Left kidney (tissue), 1 donor: ENCODE measurements at regions not wholly inside any gene's neighbourhood (a gene's known extent, or its start where the extent isn't known, plus 50 kb on each side); places are given as distances from the start of the nearest gene placed in this dataset.
"Not testable (repeated sequence)": the region's sequence is repeated elsewhere in the genome, so short reads cannot be mapped to it uniquely, and the experiment has no call there.

ENCODE experiments used
- DNase-seq: peaks from one replicate; pipeline ENCODE4 v3.0.0-alpha.2; 2013

DNA sequence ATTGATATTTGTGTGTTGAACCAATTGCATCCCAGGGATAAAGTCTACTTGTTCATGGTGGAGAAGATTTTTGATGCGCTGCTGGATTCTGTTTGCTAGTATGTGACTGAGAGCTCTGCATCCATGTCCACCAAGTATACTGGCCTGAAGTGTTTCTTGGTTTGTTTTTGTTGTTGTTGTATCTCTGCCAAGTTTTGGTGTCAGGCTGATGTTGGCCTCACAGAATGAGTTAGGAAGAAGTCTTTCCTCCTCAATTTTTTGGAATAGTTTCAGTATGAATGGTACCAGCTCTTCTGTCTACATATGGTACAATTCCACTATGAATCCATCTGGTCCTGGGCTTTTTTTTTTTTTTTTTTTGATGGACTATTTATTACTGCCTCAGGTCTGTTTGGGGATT lies 50.9 kb upstream of the OSTN start:
- DNase-seq: peak; percentile 26

DNA sequence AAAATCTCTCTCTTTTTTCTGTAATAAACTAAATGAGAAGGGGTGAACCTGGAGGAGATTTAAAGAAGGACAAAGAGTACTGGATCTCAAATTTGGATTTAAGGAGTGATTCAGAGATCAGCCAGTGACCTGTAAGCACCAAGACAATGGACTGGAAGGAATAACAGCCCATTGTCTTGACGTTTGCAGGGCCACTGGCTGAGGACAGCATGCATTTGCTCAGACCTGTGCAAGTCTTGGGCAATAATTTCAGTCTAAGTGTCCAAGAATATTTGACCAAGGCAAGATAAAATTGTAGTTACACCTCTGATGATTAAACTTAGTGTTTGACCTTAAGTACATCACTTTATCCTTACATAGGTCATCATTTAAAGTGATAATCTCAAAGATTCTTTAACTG lies 55.8 kb upstream of the OSTN start:
- DNase-seq: no peak

DNA sequence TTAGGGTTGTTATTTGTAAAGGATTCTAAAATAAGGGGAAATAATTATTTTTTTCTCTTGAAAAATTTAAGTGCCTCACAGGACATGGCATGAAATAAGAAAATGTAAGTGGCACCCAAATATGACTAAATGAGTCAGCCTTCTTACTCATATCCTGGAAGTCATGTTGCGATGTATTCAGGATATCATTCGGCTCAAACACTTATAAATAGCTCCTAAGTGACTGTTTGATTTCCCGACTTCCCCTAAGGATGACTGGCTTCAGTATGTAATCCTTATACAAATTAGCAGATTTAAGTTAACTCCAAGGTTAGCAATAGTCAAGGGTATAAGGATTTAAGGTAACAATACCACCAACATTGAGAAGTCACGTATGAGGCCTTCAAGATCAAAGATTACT lies 57.3 kb upstream of the OSTN start:
- DNase-seq: no peak

DNA sequence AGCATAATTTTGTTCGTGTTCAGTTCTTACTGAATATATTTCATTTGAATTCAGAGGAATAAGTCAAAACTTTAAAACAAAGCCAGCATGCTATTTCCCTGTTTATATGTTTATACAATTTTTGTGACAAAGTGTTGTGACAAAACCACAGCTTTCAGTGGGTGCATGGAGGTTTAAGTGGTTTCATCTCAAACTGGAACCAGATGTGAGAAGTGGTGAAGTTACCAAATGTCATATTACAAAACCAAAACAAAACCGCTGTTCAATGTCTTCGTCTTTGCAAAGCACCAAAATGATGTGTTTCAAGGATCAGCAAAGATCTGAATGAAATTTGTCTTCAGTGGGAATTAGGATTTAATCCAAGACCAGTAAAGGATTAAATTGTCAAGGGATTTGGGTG lies 59.3 kb upstream of the OSTN start:
- DNase-seq: no peak

DNA sequence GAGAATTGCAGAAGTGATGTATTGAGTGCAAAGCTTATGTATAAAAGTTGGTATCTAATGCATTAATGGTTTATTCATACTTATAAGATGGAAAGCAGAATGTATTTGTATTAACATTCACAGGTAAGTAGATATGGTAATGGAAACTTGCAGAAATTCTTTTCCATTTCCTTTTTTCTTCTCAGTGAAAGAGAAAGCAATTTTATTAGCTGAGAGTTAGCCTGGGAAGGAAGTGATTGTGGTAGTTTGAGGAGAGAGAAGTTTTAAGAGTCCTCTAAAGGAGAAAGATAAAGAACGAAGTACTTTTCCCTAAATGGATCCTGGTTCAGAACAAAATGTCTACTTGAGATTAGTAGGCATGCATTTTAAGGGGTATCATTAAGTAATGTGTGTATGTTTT lies 60.1 kb upstream of the OSTN start:
- DNase-seq: no peak

DNA sequence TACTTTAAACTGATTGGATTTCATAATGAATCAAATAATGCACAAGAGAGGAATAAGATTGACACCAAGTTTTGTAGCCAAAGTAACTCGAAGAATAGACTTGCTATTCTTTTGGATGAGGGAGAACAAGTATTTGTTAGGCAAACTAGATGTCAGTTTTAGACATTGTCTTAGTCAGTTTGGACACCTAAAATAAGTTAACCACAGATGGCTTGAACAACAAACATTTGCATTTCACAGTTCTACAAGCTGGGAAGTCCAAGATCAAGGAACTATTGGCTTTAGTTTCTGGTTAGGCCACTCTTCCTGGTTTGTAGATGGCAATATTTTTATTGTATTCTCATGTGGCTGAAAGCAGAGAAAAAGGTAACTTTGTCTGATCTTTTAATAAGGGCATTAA lies 61.3 kb upstream of the OSTN start:
- no peak for DNase-seq

DNA sequence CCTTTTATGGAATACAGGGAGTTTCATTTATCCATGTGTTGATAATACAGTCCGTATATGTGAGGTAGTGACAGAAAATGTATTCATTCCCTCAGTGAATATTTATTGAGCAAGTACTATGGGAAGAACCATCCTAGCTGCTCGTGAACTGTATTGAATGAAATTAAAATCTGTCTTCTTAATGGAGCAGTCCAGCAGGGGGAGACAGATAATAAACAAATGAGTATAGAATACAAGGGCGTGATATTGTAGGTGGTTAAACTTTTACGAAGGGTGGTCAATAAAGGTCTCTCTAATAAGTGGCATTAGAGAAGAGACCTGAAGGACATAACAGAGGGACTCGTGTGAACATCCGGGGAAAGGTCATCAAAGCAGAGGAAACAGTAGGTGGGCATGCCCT lies 62.7 kb upstream of the OSTN start:
- no peak for DNase-seq

DNA sequence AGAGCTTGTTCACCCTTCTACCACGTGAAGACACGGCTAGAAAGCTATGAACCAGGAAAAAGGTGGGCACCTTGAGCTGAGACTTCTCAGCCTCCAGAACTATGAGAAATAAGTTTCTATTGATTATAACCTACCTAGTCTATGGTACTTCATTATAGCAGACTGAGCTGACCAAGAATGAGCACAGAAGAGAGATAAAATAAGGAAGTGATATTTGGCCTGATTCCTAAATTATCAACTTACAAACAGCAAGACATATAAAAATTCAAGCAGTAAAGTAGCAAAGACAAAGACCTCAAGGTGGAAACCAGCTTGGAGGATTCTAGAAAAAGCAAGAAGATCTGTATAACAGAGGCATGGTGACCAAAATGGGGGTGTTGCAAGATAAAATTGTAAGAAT lies 63.9 kb upstream of the OSTN start:
- DNase-seq: no peak

DNA sequence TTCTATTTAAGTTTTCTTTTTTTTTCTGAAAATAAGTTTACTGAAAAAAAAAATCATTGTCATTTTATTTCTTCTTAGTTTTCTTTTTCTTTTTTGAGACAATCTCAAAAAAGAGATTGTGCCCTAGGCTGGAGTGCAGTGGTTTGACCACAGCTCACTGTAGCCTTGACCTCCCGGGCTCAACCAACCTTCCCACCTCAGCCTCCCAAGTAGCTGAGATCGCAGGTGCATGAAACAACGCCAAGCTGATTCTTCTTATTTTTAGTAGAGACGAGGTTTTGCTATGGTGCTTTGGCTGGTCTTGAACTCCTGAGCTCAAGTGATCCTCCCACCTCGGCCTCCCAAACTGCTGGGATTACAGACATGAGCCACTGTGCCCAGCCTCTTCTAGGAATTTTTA lies 65.7 kb upstream of the OSTN start:
- no peak for DNase-seq

DNA sequence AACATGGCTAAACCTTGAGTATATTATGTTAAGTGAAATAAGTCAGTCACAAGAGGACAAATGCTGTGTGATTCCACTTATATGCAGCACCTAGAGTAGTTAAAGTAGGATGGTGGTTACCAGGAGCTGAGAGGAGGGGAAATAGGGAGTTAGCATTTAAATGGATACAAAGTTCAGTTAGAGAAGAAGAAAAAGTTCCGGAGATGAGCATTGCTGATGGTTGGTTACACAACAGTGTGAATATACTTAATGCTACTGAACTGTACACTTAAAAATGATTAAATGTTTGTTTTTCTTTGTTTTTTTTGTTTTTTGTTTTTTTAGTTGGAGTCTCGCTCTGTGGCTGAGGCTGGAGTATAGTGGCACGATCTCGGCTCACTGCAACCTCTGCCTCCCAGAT lies 67.7 kb upstream of the OSTN start:
- DNase-seq: no peak

DNA sequence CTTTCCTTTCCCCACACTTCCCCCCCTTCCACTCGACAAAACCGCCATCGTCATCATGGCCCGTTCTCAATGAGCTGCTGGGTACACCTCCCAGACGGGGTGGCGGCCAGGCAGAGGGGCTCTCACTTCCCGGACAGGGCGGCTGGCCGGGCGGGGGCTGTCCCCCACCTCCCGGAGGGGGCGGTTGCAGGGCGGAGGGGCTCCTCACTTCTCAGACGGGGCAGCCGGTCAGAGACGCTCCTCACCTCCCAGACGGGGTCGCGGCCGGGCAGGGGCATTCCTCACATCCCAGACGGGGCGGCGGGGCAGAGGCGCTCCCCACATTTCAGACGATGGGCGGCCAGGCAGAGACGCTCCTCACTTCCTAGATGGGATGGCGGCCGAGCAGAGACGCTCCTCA lies 74.2 kb upstream of the OSTN start:
- not testable (repeated sequence) for DNase-seq

DNA sequence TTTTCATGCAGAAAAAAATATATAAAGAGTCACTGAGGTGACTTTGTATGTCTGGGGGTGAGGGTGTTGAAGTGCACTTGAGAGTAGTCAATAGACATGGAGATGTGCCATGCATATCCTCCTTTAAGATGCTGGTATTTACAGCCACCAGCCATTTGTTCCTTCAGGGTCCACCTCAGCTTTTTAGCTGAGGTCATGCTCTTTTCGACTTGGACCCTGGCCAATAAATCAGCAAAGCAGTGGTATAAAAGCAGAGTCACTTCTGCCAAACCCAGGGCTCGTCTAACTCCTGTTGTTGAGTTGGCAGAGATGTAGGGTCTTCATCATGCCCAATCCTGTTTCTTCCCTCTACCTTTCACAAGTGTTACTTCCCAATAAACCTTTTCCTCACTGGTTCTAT lies 75.1 kb upstream of the OSTN start:
- DNase-seq: no peak

DNA sequence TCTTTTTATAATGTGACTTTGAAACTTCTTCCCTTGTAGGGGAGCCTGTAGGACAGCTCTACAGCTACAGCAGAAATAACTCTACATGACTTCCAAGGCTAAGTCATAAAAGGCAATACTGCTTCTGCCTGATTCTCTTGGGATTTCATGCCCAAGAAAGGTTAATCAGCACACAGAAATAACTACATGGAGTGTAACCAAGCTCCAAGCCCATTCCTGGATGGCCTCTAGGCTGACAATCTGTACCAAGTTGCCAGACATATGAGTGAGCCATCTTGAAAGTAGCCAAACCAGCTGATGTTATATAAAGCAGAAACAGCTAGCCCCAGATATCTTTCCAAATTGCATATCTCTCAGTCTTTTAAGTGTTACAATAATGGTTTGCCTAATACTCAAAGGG lies 75.8 kb upstream of the OSTN start:
- DNase-seq: no peak

DNA sequence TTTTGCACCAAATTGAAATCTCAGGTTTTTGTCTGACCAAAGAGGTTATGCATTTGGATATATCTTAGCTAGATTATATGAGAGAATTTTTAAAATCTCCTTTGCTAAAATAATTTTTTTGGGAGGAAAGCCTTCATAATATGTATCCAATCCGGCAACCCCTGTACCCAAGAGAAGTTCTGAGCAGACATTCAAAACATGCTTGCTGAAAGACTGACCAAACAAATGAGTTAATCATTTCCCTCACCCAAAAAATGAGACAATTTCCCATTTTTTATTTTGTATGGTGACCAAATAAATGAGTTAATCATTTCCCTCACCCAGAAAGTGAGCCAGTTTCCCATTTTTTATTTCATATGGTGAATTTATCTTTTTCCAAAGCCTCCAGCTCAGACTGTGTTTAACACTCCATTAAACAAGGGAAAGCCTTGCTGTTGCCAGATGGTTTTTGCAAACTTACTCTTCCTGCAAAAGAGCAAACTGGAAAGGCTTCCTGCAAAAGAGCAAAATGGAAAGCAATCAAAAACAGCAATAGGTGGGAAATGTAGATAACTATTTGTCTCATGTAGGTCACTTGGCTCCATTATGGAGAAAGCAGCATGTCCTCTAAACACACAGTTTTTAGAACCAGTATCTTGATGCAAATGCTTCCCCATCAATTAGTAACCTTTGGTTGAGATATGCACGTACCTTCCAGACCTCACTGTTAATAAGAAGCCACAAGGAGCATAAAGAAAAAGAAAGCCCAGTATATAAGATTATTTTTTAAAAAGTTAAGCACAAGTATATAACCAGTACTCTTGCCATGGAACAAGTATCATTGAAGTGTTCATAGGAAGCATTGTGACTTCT lies 78.4 kb upstream of the OSTN start:
- DNase-seq: no peak

DNA sequence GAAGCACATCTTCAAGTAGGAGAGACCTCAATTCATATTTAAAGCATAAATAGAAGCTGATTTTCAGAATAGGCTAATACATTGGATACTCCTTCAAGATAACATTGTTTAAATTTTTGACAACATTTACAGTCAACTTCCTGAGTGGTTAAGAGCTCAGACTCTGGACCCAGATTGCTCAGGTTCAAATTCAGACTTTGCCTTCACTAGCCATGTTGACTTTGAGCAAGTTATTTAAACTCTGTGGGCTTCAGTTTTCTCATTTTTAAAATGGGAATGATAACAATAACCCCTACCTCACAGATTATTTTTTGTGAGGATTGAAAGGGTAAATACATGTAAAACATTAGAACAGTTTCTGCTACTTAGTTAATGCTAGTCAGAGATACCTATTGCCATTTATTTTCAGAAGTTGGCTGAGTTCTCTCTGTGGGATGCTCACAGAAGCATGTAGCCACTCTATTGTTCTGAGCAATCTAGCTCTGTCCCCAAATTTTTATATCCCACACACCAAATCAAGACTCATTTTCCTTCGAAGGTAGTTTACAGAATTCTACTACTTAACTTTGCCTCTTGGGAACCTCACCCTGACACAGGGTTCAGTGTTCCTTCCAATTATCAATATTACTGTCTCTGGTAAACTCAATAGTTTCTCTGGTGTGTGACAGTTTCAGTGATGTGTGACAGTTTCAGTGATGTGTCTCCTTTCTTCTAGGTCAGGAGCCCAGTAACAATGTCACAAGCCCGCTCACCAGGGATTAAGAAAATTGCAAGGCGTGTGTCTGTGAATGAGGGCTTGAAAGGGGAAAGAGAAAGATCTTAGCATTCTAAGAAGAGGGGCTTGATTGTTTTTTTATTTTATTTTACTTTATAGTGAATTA lies 79.4 kb upstream of the OSTN start:
- no peak for DNase-seq

DNA sequence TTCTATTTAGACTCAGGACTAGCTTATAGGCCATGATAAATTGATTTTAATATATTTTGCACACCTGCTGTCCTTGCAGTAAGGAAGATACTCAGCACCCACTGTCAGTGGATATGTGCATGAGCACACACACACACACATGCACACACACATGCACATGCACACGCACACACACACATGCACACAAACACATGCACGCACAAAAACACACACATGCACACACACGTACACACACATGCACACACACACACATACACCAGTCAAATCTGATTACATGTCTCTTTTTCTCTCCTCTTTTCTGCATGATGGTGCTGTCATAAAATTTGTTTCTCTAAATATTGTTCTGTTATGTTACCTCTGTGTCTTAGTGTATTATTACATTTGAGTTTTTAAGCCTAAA lies 87.3 kb upstream of the OSTN start:
- DNase-seq: no peak

DNA sequence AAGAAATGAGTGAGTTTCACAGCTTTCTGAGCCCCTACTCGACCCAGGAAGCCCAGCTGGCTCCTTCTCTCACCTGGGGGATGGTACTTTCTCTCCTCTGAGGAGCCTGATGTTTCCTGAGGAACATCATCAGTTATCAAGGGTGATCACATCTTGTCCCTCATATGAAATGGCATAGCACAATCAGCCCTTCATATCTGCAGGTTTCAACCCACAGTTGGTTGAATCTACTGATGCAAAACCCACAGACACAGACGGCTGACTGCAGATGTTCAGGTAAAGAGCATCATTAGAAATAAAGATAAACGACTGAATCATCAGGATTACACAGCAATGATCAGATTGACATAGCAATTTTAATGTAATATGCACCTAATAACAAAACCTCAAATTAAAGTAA lies 93.6 kb upstream of the OSTN start:
- DNase-seq: no peak

DNA sequence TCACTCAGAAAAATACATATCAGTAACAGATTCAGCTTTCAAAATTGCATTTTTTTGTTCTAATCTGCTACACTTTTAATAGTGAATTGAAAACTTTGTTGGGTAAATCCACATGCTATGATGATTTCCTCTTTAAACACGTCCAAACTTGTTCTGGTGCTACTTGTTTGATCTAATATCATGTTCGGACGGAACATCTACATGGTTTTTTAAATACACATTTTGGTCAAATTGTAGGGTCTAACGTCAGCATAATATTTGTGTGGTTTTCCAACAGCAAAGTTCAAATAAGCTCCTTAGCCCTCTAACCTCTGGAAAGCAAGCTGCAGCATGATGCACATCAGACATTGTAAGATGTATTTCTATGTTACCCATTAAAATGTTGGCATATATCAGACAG lies 98.5 kb upstream of the OSTN start:
- DNase-seq: no peak

DNA sequence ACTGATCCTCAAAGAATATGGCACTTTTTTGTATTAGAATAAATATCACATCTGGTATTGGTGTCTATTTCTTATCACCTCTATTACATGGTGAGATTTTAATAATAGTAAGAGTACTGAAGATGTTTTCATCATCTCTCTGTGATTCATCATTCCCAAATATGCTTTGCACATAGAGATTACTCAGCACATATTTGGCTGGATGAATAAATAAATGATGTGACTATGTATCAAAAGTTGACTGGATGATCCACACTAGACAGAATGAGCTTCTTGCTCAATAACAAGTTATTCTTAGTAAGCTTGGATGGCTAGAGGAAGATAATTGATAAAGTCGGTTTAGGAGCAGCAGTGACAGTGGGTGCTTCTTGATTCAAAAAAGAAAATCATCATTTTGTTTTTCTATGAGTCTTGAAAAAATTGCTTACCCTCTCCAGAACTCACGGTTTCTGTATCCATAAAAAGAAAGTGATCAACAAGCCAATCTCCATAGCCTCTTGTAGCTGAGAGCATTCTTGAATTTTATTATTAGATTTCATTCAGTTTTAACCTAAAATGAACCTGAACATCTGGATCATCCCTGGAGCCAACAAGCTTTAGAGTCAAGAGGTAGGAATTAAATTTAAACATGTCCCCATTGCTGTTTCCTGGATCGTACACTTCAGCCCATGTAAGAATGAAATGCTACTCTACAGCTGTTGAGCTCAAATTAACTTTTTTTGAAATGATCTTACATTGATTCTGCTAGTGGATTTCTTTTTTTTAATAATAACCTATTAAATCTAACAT lies 104.8 kb upstream of the OSTN start:
- no peak for DNase-seq

DNA sequence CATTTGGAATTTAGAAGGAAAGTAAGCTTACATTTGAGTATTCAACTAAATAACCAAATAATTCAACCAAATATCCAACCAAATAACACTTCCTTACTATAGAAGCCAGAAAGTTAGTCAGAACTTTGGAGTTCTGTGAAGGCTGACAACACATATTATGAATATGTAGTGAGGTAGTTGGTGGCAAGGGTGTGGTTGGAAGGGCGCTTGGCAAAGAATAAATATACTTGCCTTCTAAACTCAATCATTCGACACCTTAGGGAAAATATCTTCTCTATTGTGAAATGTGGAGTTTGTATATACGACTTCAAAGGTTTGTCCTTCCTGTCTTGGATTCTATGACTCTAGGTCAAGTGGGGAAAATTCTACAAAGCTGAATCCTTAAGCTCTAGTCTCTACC lies 111.7 kb upstream of the OSTN start:
- DNase-seq: no peak

DNA sequence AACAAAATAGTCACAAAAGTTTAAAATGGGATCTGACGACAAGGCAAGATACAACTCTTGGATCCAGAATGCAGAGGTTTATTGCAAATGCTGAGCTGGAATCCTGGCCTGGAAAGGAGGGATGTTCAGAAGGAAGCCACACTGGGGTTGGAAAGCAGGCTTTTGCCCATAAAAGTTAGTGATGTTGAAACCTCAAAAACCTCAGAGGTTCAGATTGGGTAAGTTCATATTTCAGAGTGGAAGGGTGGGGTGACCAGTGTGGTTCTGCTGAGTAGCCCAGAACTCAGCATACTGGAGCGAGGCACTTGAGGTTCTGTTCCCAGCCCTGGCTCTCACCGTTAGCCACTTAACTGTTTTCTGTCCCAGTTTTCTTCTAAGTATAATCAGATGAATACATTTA lies 114.0 kb upstream of the OSTN start:
- no peak for DNase-seq

DNA sequence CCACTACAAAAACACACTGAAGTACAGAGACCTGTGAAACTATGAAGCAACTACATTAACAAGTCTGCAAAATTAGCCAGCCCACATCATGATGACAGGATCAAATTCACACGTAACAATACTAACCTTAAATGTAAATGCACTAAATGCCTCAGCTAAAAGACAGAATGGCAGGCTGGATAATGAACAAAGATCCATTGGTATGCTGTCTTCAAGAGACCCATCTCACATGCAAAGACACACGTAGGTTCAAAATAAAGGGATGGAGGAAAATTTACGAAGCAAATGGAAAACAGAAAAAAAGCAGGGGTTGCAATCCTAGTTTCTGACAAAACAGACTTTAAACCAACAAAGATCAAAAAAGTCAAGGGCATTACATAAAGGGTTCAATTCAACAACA lies 120.1 kb upstream of the OSTN start:
- not testable (repeated sequence) for DNase-seq
